ENCODE measurements at regions not wholly inside any gene's neighbourhood (a gene's known extent, or its start where the extent isn't known, plus 50 kb on each side); places are given as distances from the start of the nearest gene placed in this dataset.
A peak's percentile ranks its signal among the peaks of the same experiment; 100 is the strongest.

DNA sequence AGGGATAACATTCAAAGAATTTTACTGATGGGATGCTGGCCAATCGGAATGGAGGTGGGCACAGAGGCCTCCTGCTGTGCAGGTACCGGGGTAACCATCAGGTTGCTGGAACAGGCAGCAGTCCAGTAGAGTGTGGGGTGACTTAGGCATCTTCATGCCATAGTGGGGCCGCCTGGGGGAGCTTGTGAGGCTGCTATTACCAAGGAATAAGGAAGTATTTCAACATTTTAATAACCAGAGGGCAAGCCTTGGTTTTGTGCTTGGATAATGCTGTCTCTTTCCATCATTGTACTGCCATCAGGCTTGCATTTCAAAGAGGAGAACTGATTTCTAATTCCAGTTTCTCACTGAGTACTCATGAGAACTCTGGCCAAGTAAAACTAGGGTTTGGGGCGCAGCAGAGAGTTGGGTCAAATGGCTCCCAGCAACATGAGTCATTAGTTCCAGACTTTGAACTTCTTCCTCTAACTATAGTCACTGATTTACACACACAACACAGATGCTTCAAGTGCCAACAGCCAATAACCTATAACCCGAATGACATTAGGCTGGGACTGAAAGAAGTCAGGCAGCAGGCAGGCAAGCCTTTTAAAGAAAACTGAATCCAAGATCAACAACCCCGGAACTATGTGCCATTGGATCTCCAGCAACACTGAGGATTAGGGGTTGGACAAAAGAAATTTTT lies 56.1 kb upstream of the FHL2 start:
- intact Hi-C loops (cut with micrococcal nuclease), result loop anchor here in 1 of 2 donors (2.0 kb wide), 1 partner anchor 66 kb away; no protein-coding TSS in a partner anchor
- Histone ChIP-seq H3K27ac (ENCODE audit: low read depth, low read length) (no peak overlapping the region), H3K27me3 (ENCODE audit: control insufficient read depth in 2 of 2, insufficient read depth in 2 of 2, low read length in 2 of 2) (no peaks in the 10 kb centered on the region), H3K36me3 (ENCODE audit: control insufficient read depth in 2 of 3, insufficient read depth in 3 of 3, low read length in 3 of 3) (no peaks in the 10 kb centered on the region), H3K9me3 (ENCODE audit: control insufficient read depth in 2 of 3, low read length in 3 of 3) (no peaks in the 10 kb centered on the region), H3K4me3 (ENCODE audit: low read length) (no peak overlapping the region), H3K4me1 (ENCODE audit: control insufficient read depth in 2 of 2, insufficient read depth in 2 of 2, low read length in 2 of 2) (no peaks in the 10 kb centered on the region)
- POLR2A ChIA-PET, result no interaction called here
- Mint-ChIP-seq H3K4me3 (no peak overlapping the region), H3K36me3 (no peaks in the 10 kb centered on the region), H3K9me3 (peaks cover 0 to 4% (median 0%) of the 10 kb centered on the region in 11 donors), H3K27me3 (peaks cover 0 to 19% (median 5%) of the 10 kb centered on the region in 5 donors), H3K27ac (no peak overlapping the region), H3K4me1 (peaks cover 0 to 12% (median 0%) of the 10 kb centered on the region in 7 donors)
- DNase-seq (peak in 1 of 9 donors; percentile 2), ATAC-seq (peak; percentile 36)
- CTCF ChIA-PET, result no interaction called here

DNA sequence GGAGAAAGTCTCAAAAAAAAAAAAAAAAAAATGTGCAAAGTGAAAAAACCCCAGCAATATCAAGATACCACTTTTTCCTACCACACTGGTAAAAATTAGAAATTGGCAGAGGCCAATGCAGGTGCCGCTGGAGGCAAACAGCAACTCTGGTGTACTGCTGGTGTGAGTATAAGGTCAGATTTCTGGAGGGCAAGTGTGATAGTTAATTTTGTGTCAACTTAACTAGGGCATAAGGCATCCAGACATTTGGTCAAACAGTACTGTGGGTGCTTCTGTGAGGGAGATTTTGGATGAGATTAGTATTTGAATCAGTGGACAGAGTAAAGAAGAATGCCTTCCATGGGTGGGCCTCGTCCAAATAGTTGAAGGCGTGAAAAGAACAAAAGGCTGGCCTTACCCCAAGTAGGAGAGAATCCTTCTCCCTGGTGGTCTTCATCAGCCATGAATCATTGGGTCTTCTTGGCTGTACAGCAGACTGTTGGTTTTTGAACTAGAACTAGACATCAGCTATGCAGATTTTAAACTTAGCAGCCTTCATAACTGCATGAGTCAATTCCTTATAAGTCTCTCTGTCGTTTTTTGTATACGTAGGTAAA lies 52.8 kb upstream of the FHL2 start:
- no peak overlapping the region for H3K27ac ChIP-seq (ENCODE audit: low read depth, low read length)
- H3K27me3 ChIP-seq (ENCODE audit: control insufficient read depth in 2 of 2, insufficient read depth in 2 of 2, low read length in 2 of 2), result no peaks in the 10 kb centered on the region
- no peaks in the 10 kb centered on the region for H3K9me3 ChIP-seq (ENCODE audit: control insufficient read depth in 2 of 3, low read length in 3 of 3)
- H3K9me3 Mint-ChIP-seq, result peaks cover 0 to 4% (median 0%) of the 10 kb centered on the region in 11 donors
- H3K27ac Mint-ChIP-seq, result no peak overlapping the region
- no peaks in the 10 kb centered on the region for H3K36me3 Mint-ChIP-seq
- ChIA-PET POLR2A (no interaction called here), CTCF (no interaction called here)
- no peak for DNase-seq
- H3K4me3 ChIP-seq (ENCODE audit: low read length), result no peak overlapping the region
- H3K4me3 Mint-ChIP-seq, result no peak overlapping the region
- peaks cover 7 to 24% (median 15%) of the 10 kb centered on the region in 5 donors for H3K27me3 Mint-ChIP-seq
- intact Hi-C loops (cut with micrococcal nuclease), result no loop called here
- no peak for ATAC-seq
- H3K36me3 ChIP-seq (ENCODE audit: control insufficient read depth in 2 of 3, insufficient read depth in 3 of 3, low read length in 3 of 3), result no peaks in the 10 kb centered on the region
- H3K4me1 Mint-ChIP-seq, result peaks cover 0 to 12% (median 0%) of the 10 kb centered on the region in 7 donors
- no peaks in the 10 kb centered on the region for H3K4me1 ChIP-seq (ENCODE audit: control insufficient read depth in 2 of 2, insufficient read depth in 2 of 2, low read length in 2 of 2)

DNA sequence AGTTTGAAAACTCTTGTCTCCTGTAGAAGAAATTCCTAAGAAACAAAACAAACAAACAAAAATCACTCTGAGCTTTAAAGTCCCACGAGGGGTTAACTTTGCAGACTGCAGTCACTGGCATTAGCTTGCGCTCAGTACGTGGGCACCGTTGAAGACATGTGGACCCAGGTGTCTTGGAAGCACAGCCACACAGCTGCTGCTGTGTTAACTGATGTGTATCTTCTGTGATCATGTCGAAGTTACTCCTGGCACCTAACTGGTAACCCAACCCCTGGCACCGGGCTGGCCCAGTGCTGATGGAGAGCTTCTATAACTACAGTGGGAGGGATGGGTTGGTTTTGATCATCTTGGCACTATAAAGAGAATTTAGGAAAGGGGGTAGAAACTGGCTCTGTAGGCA lies 51.6 kb upstream of the FHL2 start:
- Mint-ChIP-seq H3K27ac (no peak overlapping the region), H3K4me3 (no peak overlapping the region), H3K9me3 (no peaks in the 10 kb centered on the region), H3K4me1 (peaks cover 0 to 10% (median 0%) of the 10 kb centered on the region in 7 donors), H3K36me3 (no peaks in the 10 kb centered on the region), H3K27me3 (peaks cover 7 to 24% (median 13%) of the 10 kb centered on the region in 5 donors)
- Histone ChIP-seq H3K4me1 (ENCODE audit: control insufficient read depth in 2 of 2, insufficient read depth in 2 of 2, low read length in 2 of 2) (no peaks in the 10 kb centered on the region), H3K36me3 (ENCODE audit: control insufficient read depth in 2 of 3, insufficient read depth in 3 of 3, low read length in 3 of 3) (no peaks in the 10 kb centered on the region), H3K27ac (ENCODE audit: low read depth, low read length) (no peak overlapping the region), H3K9me3 (ENCODE audit: control insufficient read depth in 2 of 3, low read length in 3 of 3) (no peaks in the 10 kb centered on the region), H3K27me3 (ENCODE audit: control insufficient read depth in 2 of 2, insufficient read depth in 2 of 2, low read length in 2 of 2) (no peaks in the 10 kb centered on the region), H3K4me3 (ENCODE audit: low read length) (no peak overlapping the region)
- intact Hi-C loops (cut with micrococcal nuclease), result no loop called here
- CTCF ChIA-PET, result no interaction called here
- DNase-seq (no peak), ATAC-seq (no peak)
- POLR2A ChIA-PET, result no interaction called here

DNA sequence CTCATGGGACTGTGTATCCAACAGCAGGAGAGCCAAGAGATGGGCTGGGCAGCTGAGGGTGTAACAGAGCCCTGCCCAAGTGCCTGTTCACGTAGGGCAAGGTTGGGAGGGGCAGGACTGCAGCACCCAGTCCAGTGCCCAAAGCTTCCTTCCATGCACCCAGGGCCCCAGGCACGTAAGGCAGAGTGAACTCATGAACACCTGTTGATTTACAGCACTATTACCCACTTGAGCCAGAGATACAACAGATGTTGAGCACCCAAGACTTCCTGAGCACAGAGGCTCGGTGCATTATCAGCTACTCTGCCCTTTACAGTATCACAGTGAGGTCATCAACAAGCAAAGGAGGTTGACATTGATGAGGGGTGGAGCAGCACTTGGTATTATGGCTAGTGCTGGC lies 50.2 kb upstream of the FHL2 start:
- DNase-seq (no peak), ATAC-seq (no peak)
- Mint-ChIP-seq H3K36me3 (no peaks in the 10 kb centered on the region), H3K27me3 (peaks cover 7 to 24% (median 13%) of the 10 kb centered on the region in 5 donors), H3K9me3 (no peaks in the 10 kb centered on the region), H3K4me1 (no peaks in the 10 kb centered on the region), H3K27ac (no peak overlapping the region), H3K4me3 (no peak overlapping the region)
- Histone ChIP-seq H3K27ac (ENCODE audit: low read depth, low read length) (no peak overlapping the region), H3K9me3 (ENCODE audit: control insufficient read depth in 2 of 3, low read length in 3 of 3) (no peaks in the 10 kb centered on the region), H3K4me3 (ENCODE audit: low read length) (no peak overlapping the region), H3K27me3 (ENCODE audit: control insufficient read depth in 2 of 2, insufficient read depth in 2 of 2, low read length in 2 of 2) (no peaks in the 10 kb centered on the region), H3K36me3 (ENCODE audit: control insufficient read depth in 2 of 3, insufficient read depth in 3 of 3, low read length in 3 of 3) (no peaks in the 10 kb centered on the region), H3K4me1 (ENCODE audit: control insufficient read depth in 2 of 2, insufficient read depth in 2 of 2, low read length in 2 of 2) (no peaks in the 10 kb centered on the region)
- ChIA-PET POLR2A (no interaction called here), CTCF (no interaction called here)
- intact Hi-C loops (cut with micrococcal nuclease), result no loop called here
